ENCODE measurements at regions not wholly inside any gene's neighbourhood (a gene's known extent, or its start where the extent isn't known, plus 50 kb on each side); places are given as distances from the start of the nearest gene placed in this dataset.

DNA sequence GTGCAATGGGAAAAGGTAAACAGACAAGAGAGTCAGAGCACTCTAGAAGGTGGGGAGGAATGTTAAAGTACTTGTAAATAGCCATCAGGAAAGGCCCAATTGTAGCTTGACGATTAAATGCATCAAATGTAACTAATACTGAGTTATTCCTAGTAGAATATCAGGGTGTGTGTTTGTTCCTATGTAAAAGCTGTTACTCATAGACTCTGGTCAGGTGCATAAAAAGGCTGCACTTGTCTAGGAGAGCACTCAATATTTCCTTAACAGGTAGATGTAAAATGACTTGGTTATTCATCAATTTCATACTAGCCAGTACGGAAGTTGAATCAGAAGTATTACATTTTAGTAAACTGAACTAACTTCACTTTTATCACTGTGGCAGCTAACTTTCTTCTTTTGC, 179.7 kb upstream of the AGR3 start:
- TF ChIP-seq, protein P1, sequence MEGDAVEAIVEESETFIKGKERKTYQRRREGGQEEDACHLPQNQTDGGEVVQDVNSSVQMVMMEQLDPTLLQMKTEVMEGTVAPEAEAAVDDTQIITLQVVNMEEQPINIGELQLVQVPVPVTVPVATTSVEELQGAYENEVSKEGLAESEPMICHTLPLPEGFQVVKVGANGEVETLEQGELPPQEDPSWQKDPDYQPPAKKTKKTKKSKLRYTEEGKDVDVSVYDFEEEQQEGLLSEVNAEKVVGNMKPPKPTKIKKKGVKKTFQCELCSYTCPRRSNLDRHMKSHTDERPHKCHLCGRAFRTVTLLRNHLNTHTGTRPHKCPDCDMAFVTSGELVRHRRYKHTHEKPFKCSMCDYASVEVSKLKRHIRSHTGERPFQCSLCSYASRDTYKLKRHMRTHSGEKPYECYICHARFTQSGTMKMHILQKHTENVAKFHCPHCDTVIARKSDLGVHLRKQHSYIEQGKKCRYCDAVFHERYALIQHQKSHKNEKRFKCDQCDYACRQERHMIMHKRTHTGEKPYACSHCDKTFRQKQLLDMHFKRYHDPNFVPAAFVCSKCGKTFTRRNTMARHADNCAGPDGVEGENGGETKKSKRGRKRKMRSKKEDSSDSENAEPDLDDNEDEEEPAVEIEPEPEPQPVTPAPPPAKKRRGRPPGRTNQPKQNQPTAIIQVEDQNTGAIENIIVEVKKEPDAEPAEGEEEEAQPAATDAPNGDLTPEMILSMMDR (IDR thresholded peaks at IDR 0.05 in 2 of 3, conservative IDR thresholded peaks at IDR 0.05 in 1 of 3; ENCODE audit: borderline replicate concordance in 1 of 3, insufficient read depth in 1 of 3, low read depth in 2 of 3, low read length in 2 of 3), result no peak
- TF ChIP-seq FOSL1 (IDR thresholded peaks at IDR 0.05; ENCODE audit: low read depth) (no peak), ZFX (IDR thresholded peaks at IDR 0.05) (no peak)

Data from HCT116 (cell line).